ENCODE measurements at regions not wholly inside any gene's neighbourhood (a gene's known extent, or its start where the extent isn't known, plus 50 kb on each side); places are given as distances from the start of the nearest gene placed in this dataset.

DNA sequence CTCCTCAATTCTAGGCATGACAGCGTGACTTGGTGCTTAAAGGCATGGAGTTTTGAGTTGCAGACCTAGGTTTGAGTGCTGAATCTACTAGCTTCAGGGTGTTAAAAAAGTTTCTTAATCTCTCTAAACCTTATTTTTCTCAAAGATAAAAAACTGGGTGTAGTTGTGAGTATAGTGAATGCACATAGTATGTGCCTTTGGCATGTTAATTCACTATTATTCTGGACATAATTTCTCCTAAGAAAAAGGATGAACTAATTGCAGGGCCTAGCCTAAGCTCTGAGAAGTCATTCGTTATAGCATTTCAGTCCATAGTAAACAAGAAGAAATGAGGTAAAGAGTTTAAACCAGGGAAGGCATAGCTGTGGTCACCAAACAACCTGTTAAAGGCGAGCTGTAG lies 149.0 kb downstream of the LACC1 start:
- Histone ChIP-seq H3K36me3 (no peaks in the 10 kb centered on the region), H3K27ac (no peak overlapping the region), H3K9ac (no peak overlapping the region), H3K4me3 (no peak overlapping the region), H3K27me3 (no peaks in the 10 kb centered on the region), H3K4me1 (no peaks in the 10 kb centered on the region), H3K9me3 (replicated peaks in 1 of 11) (no peaks in the 10 kb centered on the region), H3K4me2 (no peak overlapping the region), H4K20me1 (no peaks in the 10 kb centered on the region)
- TF ChIP-seq Cebpa-rat (IDR thresholded peaks at IDR 0.05): no peak

DNA sequence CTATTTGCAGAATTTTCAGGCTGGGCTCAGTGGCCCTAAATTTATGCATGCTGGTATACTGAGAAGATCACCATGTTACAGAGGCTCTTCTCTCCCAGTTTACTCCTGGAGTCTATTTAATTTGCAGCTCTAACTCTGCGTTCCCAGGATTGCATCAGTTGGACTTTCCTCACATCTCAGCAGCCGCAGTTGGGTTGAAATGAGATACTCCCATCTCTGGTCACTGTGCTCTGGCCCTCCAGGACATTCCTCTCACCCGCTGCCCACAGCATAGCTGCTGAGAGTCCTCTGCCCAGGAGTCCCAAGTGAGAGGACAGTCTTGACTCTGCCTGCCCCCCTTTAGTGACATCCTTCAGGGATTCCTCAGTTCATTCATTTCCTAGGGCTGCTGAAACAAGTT lies 150.9 kb downstream of the LACC1 start:
- Histone ChIP-seq H3K27me3 (no peaks in the 10 kb centered on the region), H3K9ac (no peak overlapping the region), H3K36me3 (no peaks in the 10 kb centered on the region), H4K20me1 (no peaks in the 10 kb centered on the region), H3K4me3 (no peak overlapping the region), H3K4me2 (no peak overlapping the region), H3K4me1 (no peaks in the 10 kb centered on the region), H3K9me3 (replicated peaks in 1 of 11) (peaks cover 0 to 12% (median 4%) of the 10 kb centered on the region in 11 experiments; a peak in 10 of 22 replicates), H3K27ac (no peak overlapping the region)
- no peak for TF ChIP-seq Cebpa-rat (IDR thresholded peaks at IDR 0.05)

DNA sequence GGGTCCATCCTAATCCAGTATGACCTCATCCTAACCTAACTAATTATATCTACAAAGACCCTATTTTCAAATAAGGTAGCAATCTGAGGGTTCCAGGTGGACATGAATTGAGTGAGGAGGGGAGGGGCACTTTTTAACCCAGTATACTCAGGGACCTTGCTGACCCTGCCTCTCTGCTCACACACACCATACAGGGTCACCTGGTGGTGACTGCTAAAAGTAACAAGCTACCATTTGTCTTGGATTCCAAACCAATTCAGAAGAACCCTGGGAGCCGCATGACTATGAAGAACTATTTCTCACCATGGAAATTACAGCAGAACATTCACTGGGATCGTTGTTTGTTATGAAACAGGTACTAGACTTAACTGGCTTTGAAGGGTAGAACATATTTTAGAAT lies 151.9 kb downstream of the LACC1 start:
- Histone ChIP-seq H3K27me3 (no peaks in the 10 kb centered on the region), H4K20me1 (no peaks in the 10 kb centered on the region), H3K4me3 (no peak overlapping the region), H3K27ac (no peak overlapping the region), H3K36me3 (no peaks in the 10 kb centered on the region), H3K4me1 (no peaks in the 10 kb centered on the region), H3K9ac (no peak overlapping the region), H3K9me3 (replicated peaks in 1 of 11) (peaks cover 0 to 12% (median 4%) of the 10 kb centered on the region in 11 experiments; a peak in 10 of 22 replicates), H3K4me2 (no peak overlapping the region)
- TF ChIP-seq Cebpa-rat (IDR thresholded peaks at IDR 0.05): no peak

GRCh38 chr13:44032802-44033201 lies 153.1 kb downstream of the LACC1 start:
- Histone ChIP-seq H3K27me3 (no peaks in the 10 kb centered on the region), H3K9ac (no peak overlapping the region)

GRCh38 chr13:44035400-44035799 lies 155.7 kb downstream of the LACC1 start:
- H3K27me3 ChIP-seq: no peaks in the 10 kb centered on the region
- H4K20me1 ChIP-seq: no peaks in the 10 kb centered on the region
- H3K27ac ChIP-seq: no peak overlapping the region
- H3K9ac ChIP-seq: no peak overlapping the region
- peaks cover 0 to 12% (median 4%) of the 10 kb centered on the region in 11 experiments; a peak in 11 of 22 replicates for H3K9me3 ChIP-seq (replicated peaks in 1 of 11)
- no peaks in the 10 kb centered on the region for H3K4me1 ChIP-seq
- no peak for TF ChIP-seq Cebpa-rat (IDR thresholded peaks at IDR 0.05)
- no peak overlapping the region for H3K4me3 ChIP-seq
- H3K4me2 ChIP-seq: no peak overlapping the region
- no peaks in the 10 kb centered on the region for H3K36me3 ChIP-seq

More at GRCh38 chr13:44032802-44033201, 153.1 kb downstream of the LACC1 start:
- no peak overlapping the region for H3K27ac ChIP-seq
- H4K20me1 ChIP-seq: no peaks in the 10 kb centered on the region
- TF ChIP-seq Cebpa-rat (IDR thresholded peaks at IDR 0.05): no peak
- no peak overlapping the region for H3K4me3 ChIP-seq
- H3K4me1 ChIP-seq: no peaks in the 10 kb centered on the region
- peaks cover 0 to 12% (median 4%) of the 10 kb centered on the region in 11 experiments; a peak in 10 of 22 replicates for H3K9me3 ChIP-seq (replicated peaks in 1 of 11)
- H3K4me2 ChIP-seq: no peak overlapping the region
- H3K36me3 ChIP-seq: no peaks in the 10 kb centered on the region

DNA sequence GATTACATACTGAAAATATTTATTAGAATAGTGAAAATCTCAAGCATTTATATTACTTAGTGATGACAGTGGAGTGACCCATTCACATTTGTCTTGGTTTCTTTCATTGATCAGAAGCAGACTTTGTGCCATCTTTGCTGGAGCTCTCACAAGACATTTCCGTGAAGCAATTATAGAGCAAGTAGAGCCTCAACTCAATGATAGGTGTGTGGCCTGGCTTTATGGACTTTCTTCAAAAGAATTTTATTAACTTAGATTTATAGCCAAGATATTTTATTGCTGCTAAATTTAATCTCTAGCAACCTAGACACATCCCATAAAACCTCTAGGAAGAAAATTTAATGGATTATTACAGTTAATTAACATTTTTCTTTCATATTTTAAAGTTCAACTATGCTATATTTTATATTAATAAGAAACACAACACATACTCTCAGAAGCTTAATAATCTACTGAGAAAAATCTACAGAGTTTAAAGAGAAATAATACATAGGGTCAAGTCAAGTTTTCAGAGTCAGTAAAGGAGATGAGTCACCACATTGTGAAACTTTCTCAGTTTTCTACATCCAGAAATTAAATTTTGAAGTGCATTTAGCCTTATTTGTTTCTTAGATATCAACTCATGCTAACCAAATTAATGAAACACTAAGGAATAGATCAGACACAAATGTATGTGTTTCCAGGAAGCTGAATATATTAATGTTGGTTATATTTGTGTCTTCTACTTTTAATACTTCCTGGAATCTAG lies 160.5 kb downstream of the LACC1 start:
- Histone ChIP-seq H3K4me2 (no peak overlapping the region), H4K20me1 (no peaks in the 10 kb centered on the region), H3K9ac (no peak overlapping the region), H3K27me3 (no peaks in the 10 kb centered on the region), H3K27ac (no peak overlapping the region), H3K4me3 (no peak overlapping the region), H3K36me3 (no peaks in the 10 kb centered on the region), H3K4me1 (no peaks in the 10 kb centered on the region), H3K9me3 (replicated peaks in 1 of 11) (peaks cover 0 to 9% (median 3%) of the 10 kb centered on the region in 11 experiments; a peak in 10 of 22 replicates)
- no peak for TF ChIP-seq Cebpa-rat (IDR thresholded peaks at IDR 0.05)

DNA sequence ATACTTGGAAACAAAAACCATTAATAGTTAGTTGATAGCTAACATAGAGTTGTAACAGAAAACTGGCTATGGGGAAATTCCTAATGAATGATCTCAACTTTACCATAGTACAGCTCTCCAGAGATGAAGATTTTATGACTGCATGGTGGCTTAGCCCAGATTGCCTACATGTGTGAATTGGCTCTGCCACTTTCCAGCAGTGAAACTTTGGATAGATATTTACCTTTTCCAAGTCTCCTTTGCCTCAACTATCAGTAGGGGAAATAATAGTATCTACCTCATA lies 161.1 kb downstream of the LACC1 start:
- Histone ChIP-seq H3K4me3 (no peak overlapping the region), H3K4me2 (no peak overlapping the region), H3K4me1 (no peaks in the 10 kb centered on the region), H4K20me1 (no peaks in the 10 kb centered on the region), H3K36me3 (no peaks in the 10 kb centered on the region), H3K9ac (no peak overlapping the region), H3K9me3 (replicated peaks in 1 of 11) (peaks cover 0 to 4% (median 0%) of the 10 kb centered on the region in 11 experiments; a peak in 3 of 22 replicates), H3K27me3 (no peaks in the 10 kb centered on the region), H3K27ac (no peak overlapping the region)
- no peak for TF ChIP-seq Cebpa-rat (IDR thresholded peaks at IDR 0.05)

DNA sequence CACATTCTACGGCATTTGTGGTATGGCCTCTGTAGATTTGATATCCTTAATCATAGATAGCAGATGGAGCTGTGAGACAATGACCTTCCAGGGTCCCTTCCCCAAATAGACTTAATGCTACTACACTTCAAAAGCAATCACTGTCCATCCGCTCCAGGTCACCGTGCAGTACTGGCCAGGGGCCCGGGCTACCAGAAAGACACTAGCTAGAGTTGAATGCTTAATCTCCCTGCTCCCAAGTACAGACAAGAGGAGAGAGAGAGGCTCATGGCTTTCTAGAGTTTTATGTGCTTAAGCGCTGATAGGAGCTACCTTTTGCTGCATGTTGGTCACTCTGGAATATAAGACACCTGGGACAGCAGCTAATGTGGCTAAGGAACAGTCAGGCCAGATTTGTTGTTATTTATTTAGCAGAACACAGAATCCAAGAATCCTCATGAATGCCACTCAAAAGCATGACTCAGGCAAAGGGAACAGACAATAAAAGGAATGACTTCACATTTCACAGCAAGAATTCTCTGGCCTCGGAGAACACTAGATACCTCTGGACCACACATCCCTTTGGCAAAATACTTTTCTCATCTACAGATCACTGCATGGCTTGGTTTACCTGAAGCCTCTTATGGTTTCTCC lies 165.0 kb downstream of the LACC1 start:
- Histone ChIP-seq H3K4me1 (peaks cover 5 to 16% (median 9%) of the 10 kb centered on the region in 10 experiments), H4K20me1 (no peaks in the 10 kb centered on the region), H3K9me3 (replicated peaks in 1 of 11) (no peaks in the 10 kb centered on the region), H3K4me2 (no peak overlapping the region), H3K9ac (no peak overlapping the region), H3K27me3 (no peaks in the 10 kb centered on the region), H3K4me3 (no peak overlapping the region), H3K27ac (no peak overlapping the region), H3K36me3 (no peaks in the 10 kb centered on the region)
- TF ChIP-seq Cebpa-rat (IDR thresholded peaks at IDR 0.05): no peak

DNA sequence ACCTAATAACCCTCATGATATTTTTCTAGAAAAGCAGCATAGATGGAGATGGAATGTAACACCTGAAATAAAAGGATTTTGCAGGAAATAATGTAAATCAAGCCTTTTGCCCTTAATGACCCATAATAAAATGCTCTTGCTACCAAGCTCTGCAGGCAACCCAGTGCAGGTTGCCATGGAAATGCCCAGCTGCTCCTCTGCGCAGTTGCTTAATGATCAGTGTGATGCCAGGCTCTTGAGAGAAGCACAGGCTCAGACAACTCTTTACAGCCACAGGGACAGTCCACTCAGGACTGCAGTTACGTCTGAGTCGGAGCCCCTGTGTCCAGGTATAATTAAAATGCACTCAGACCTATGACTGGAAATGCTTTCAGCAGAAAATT lies 165.5 kb downstream of the LACC1 start:
- no peaks in the 10 kb centered on the region for H3K36me3 ChIP-seq
- no peaks in the 10 kb centered on the region for H3K27me3 ChIP-seq
- no peak overlapping the region for H3K4me3 ChIP-seq
- no peaks in the 10 kb centered on the region for H4K20me1 ChIP-seq
- H3K4me1 ChIP-seq: peaks cover 9 to 21% (median 12%) of the 10 kb centered on the region in 10 experiments
- H3K9ac ChIP-seq: no peak overlapping the region
- no peak for TF ChIP-seq Cebpa-rat (IDR thresholded peaks at IDR 0.05)
- H3K4me2 ChIP-seq: no peak overlapping the region
- no peak overlapping the region for H3K27ac ChIP-seq
- H3K9me3 ChIP-seq (replicated peaks in 1 of 11): no peaks in the 10 kb centered on the region

- Histone ChIP-seq H3K27ac (no peak overlapping the region), H3K36me3 (no peaks in the 10 kb centered on the region), H3K27me3 (no peaks in the 10 kb centered on the region), H3K4me1 (peaks cover 9 to 22% (median 13%) of the 10 kb centered on the region in 10 experiments), H3K9me3 (replicated peaks in 1 of 11) (no peaks in the 10 kb centered on the region), H3K4me3 (no peak overlapping the region), H4K20me1 (no peaks in the 10 kb centered on the region), H3K9ac (no peak overlapping the region), H3K4me2 (no peak overlapping the region)
- TF ChIP-seq Cebpa-rat (IDR thresholded peaks at IDR 0.05): no peak
Measured at GRCh38 chr13:44046428-44046827, 166.7 kb downstream of the LACC1 start.
